BLaER1 (cell line): ENCODE measurements at regions not wholly inside any gene's neighbourhood (a gene's known extent, or its start where the extent isn't known, plus 50 kb on each side); places are given as distances from the start of the nearest gene placed in this dataset.

Source experiments
- H3K27ac ChIP-seq: shearing (Covaris generic); formaldehyde crosslinking; 2 replicates; pipeline ENCODE4 v1.8.1; 2022
- H3K27me3 ChIP-seq: shearing (Covaris generic); formaldehyde crosslinking; 2 replicates; pipeline ENCODE4 v1.8.1; 2022
- H3K36me3 ChIP-seq: shearing (Covaris generic); formaldehyde crosslinking; 2 replicates; pipeline ENCODE4 v1.8.1; 2022
- H3K4me1 ChIP-seq: shearing (Covaris generic); formaldehyde crosslinking; 2 replicates; pipeline ENCODE4 v1.8.1; 2022
- H3K4me2 ChIP-seq: shearing (Covaris generic); formaldehyde crosslinking; 2 replicates; pipeline ENCODE4 v1.8.1; 2022
- H3K4me3 ChIP-seq: shearing (Covaris generic); formaldehyde crosslinking; 2 replicates; pipeline ENCODE4 v1.8.1; 2022
- H3K9ac ChIP-seq: shearing (Covaris generic); formaldehyde crosslinking; 2 replicates; pipeline ENCODE4 v1.8.1; 2022
- H3K9me3 ChIP-seq: shearing (Covaris generic); formaldehyde crosslinking; 2 replicates; pipeline ENCODE4 v1.8.1; 2022
- H4K20me1 ChIP-seq: shearing (Covaris generic); formaldehyde crosslinking; 2 replicates; pipeline ENCODE4 v1.8.1; 2022
- Cebpa-rat ChIP-seq: shearing (Covaris generic); IDR thresholded peaks from 2 replicates; pipeline ENCODE4 v1.8.1; 2022

DNA sequence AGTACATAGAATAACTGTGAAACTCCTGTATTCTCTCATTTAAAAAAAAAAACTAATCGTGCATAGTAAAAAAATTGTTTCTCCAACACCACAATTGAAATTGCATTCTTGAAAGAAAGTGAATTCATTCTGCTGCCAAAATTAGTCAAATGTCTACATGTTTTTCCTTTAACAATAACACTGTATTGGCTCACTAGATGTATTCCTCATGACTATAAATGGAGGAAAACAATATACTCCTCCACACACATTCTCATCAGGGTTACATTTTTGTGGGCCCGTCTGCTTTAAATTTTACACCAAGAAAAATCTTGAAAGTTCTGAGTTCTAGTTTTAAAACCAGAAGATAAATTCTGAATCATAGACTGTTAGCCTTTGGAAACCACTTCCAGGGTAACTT, 233.6 kb downstream of the KLF12 start:
- Histone ChIP-seq H3K4me2 (no peak overlapping the region), H3K4me1 (peaks cover 24% of the 10 kb centered on the region), H3K9ac (no peak overlapping the region), H3K27ac (no peak overlapping the region), H3K4me3 (no peak overlapping the region), H3K9me3 (no peaks in the 10 kb centered on the region), H3K27me3 (no peaks in the 10 kb centered on the region), H4K20me1 (peaks cover 6% of the 10 kb centered on the region; the same call in 1 of the 2 replicates), H3K36me3 (0 out of 2 replicates have a peak, but pooled peaks cover 4% of the 10 kb centered on the region)
- no peak for TF ChIP-seq Cebpa-rat

DNA sequence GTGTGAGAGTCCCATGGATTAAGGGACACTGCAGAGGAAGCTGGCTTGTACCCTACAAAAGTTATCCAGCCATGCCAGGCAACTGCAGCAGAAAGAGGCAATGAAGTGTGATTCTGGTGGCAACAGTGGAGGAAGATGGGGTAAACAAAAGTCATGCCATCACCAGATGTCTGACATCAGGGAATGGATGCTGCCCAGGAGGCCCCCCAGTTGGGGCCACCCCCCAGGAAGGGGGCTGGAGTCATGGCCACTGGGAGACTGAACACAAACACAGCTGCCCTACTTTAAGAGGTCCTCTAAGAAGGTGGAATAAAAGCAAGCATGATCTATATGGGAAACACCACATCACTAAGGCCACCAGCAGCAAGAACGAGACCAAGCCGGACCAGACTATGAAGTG, 235.3 kb downstream of the KLF12 start:
- Histone ChIP-seq H4K20me1 (peaks cover 6% of the 10 kb centered on the region; the same call in 1 of the 2 replicates), H3K4me1 (peaks cover 24% of the 10 kb centered on the region), H3K4me2 (peak overlapping the region; percentile 76), H3K9me3 (no peaks in the 10 kb centered on the region), H3K27ac (peak overlapping the region; percentile 29; the same call in 1 of the 2 replicates), H3K27me3 (no peaks in the 10 kb centered on the region), H3K36me3 (peaks cover 6% of the 10 kb centered on the region; the same call in 1 of the 2 replicates), H3K4me3 (0 out of 2 replicates have a peak overlapping the region, but pooled peaks have one; percentile 11), H3K9ac (no peak overlapping the region)
- TF ChIP-seq Cebpa-rat, result no peak

DNA sequence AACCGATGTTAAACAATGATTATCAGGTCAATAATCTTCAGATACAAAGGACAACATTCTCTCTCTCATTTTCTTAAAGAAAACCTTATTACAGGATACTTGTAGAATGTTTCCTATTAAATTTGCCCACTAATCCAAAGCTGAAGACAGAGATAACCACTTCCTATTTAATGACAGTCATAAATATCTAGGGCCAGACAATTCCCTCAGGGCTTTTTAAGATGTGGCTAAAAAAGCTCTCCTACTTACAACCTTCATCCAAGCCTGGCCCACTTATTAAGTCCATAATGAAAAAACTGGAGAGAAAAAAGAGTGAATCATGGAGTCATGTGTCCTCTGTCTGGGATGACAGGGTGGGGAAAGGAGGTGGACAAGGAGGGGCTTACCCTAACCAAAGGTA, 235.9 kb downstream of the KLF12 start:
- TF ChIP-seq Cebpa-rat, result no peak
- peaks cover 24% of the 10 kb centered on the region for H3K4me1 ChIP-seq
- H3K27ac ChIP-seq, result peak overlapping the region; percentile 29; the same call in 1 of the 2 replicates
- H3K9ac ChIP-seq, result no peak overlapping the region
- peaks cover 6% of the 10 kb centered on the region; the same call in 1 of the 2 replicates for H3K36me3 ChIP-seq
- peak overlapping the region; percentile 76 for H3K4me2 ChIP-seq
- no peaks in the 10 kb centered on the region for H3K9me3 ChIP-seq
- H4K20me1 ChIP-seq, result peaks cover 6% of the 10 kb centered on the region; the same call in 1 of the 2 replicates
- no peaks in the 10 kb centered on the region for H3K27me3 ChIP-seq
- H3K4me3 ChIP-seq, result no peak overlapping the region

DNA sequence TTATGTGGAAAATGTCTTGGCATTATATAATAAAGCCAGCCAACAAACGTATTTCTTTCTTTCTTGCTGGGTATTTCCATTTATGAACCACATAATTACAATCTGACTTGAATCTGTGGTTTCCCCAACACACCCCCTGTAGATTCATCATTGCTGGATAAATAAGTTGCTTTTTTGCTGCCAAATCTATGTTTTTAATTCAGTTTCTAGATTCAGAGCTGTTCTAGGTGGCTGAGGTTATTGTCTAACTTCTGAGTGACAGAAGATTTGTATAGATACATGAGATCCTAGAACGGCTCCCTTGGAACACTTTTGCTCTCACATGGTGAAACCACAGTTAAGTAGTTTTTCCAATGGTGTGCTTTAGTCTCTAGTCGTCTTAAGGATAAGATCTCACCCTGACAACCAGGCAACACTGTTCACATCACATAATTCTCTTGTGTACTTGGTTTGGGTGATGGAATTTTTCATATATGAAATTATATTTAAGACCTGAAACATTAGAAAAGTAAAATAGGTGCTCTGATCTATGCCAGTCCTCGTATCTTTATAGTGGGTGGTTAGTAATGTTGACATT, 239.1 kb downstream of the KLF12 start:
- H4K20me1 ChIP-seq, result peaks cover 6% of the 10 kb centered on the region; the same call in 1 of the 2 replicates
- peaks cover 6% of the 10 kb centered on the region; the same call in 1 of the 2 replicates for H3K36me3 ChIP-seq
- H3K9me3 ChIP-seq, result no peaks in the 10 kb centered on the region
- no peak overlapping the region for H3K9ac ChIP-seq
- H3K4me2 ChIP-seq, result no peak overlapping the region
- no peaks in the 10 kb centered on the region for H3K27me3 ChIP-seq
- peaks cover 24% of the 10 kb centered on the region for H3K4me1 ChIP-seq
- TF ChIP-seq Cebpa-rat, result no peak
- no peak overlapping the region for H3K4me3 ChIP-seq
- no peak overlapping the region for H3K27ac ChIP-seq

DNA sequence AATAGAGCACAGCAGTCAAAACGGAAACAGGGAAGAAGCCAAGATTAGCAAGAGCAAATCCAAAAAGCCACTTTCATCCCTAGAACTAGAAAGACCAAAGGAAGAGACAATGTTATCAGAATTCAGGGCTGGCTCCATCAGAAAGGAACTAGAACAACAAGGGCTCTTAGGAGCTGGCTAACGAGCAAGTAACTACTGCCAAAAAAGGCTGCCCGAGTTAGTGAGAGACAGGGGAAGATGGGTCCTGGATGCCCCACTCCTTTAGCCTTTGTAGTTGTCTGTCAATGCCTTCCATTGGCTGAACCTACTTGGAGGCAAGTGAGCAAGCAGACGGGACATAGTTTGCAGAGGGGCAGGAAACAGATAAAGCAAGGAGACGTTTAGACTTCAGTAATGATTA, 240.4 kb downstream of the KLF12 start:
- Histone ChIP-seq H3K4me1 (peaks cover 14% of the 10 kb centered on the region), H3K9ac (no peak overlapping the region), H3K27me3 (no peaks in the 10 kb centered on the region), H3K9me3 (no peaks in the 10 kb centered on the region), H3K4me2 (no peak overlapping the region), H4K20me1 (peaks cover 6% of the 10 kb centered on the region; the same call in 1 of the 2 replicates), H3K4me3 (no peak overlapping the region), H3K36me3 (peaks cover 6% of the 10 kb centered on the region; the same call in 1 of the 2 replicates), H3K27ac (no peak overlapping the region)
- TF ChIP-seq Cebpa-rat, result no peak

DNA sequence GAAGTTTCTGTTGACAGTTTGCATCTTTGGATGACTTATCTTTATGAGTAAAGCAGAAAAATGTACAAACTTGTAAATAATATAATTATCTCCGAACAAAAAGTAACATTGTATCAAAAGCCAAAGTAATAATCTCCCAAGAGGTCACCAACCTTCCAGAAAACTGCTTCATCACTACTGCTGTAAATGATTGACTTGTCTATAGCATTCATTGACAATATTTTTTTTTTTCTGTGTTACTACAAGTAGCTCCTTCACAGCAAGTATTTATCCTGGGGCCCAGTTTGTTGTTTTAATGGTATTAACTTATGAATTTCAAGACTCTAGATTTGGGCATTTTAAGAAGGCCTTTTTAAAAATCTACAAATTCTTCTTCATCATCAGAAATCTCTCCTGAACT, 242.4 kb downstream of the KLF12 start:
- no peaks in the 10 kb centered on the region for H4K20me1 ChIP-seq
- no peaks in the 10 kb centered on the region for H3K9me3 ChIP-seq
- peaks cover 6% of the 10 kb centered on the region; the same call in 1 of the 2 replicates for H3K36me3 ChIP-seq
- H3K4me2 ChIP-seq, result no peak overlapping the region
- no peak for TF ChIP-seq Cebpa-rat
- H3K27me3 ChIP-seq, result no peaks in the 10 kb centered on the region
- no peak overlapping the region for H3K4me3 ChIP-seq
- H3K4me1 ChIP-seq, result no peaks in the 10 kb centered on the region
- no peak overlapping the region for H3K27ac ChIP-seq
- H3K9ac ChIP-seq, result no peak overlapping the region

DNA sequence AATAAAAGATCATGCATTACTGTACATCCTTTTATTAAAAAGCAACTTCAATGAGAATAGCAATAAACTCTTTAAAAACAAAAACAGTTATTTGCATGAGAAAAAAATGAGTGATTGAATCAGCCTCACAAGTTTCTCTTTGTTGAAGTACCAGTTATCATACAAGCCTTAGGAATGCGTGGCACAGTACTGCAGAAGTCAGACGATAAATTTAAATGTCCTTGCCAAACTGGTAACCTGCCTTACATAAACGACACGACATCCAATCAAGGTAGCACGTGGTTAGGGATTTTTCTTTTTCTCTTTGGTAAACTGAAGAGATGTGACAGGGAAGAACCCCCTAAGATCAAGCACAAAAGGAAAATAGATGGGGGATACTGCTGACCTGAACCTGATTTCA, 251.0 kb downstream of the KLF12 start:
- H4K20me1 ChIP-seq, result 0 out of 2 replicates have a peak, but pooled peaks cover 9% of the 10 kb centered on the region
- TF ChIP-seq Cebpa-rat, result no peak
- H3K9me3 ChIP-seq, result 0 out of 2 replicates have a peak, but pooled peaks cover 4% of the 10 kb centered on the region

DNA sequence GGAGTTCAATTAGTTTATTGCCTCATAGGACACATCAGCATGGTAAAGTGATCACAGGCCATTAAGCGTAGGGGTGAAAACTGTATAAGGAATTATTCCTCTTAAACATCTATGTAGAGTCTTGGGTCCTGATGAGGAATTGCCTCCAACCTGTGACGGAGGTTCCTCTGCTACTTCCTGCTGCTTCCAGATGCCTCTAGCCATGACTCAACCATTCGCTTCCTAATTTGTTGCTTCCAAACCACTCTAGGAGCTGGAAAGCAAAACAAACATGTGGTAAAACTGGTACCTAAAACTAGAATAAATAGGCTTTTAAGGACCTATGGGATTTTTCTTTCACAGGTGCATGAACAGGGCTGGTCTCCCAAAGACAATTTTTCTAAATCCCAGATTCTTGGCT, 253.8 kb downstream of the KLF12 start:
- H3K4me1 ChIP-seq, result peaks cover 11% of the 10 kb centered on the region
- no peak overlapping the region for H3K4me2 ChIP-seq

More for the DNA sequence above, 251.0 kb downstream of the KLF12 start:
- no peak overlapping the region for H3K9ac ChIP-seq
- H3K4me3 ChIP-seq, result no peak overlapping the region
- no peaks in the 10 kb centered on the region for H3K27me3 ChIP-seq
- H3K36me3 ChIP-seq, result peaks cover 17% of the 10 kb centered on the region; the same call in 1 of the 2 replicates
- H3K27ac ChIP-seq, result no peak overlapping the region
- H3K4me1 ChIP-seq, result peaks cover 11% of the 10 kb centered on the region
- H3K4me2 ChIP-seq, result no peak overlapping the region

DNA sequence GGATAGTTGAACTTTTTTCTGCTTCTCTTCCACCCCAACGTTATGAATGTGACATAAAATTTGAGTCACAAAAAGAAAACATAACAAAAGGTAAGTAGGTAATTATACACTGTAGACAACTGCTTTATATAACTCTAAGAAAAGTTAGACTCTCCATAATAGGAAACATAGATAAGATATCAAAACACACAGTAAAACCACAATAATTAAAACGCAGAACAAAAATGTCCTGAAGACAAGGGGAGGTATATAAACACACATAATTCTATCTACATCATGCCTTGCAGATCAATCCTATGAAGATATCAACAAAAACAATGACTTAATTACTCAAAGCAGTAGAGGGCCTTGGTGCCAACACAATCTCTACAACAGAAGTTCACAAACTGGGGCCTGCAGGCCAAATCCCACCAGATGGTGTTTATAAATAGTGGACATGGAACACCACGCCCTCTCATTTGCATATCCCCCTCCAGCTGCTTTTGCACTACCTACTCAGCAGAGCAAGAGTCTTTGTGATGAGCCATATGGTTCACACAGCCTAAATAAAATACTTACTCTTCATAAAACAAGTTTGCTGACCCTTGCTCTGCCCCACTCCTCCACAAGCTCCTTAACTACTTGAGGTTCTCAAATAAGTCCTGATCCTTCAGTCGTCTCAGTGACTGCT, 254.7 kb downstream of the KLF12 start:
- no peak overlapping the region for H3K9ac ChIP-seq
- H3K4me3 ChIP-seq, result no peak overlapping the region
- TF ChIP-seq Cebpa-rat, result no peak
- peak overlapping the region; percentile 6; the same call in 1 of the 2 replicates for H3K4me2 ChIP-seq
- 0 out of 2 replicates have a peak, but pooled peaks cover 9% of the 10 kb centered on the region for H4K20me1 ChIP-seq
- no peak overlapping the region for H3K27ac ChIP-seq
- H3K27me3 ChIP-seq, result no peaks in the 10 kb centered on the region
- peaks cover 11% of the 10 kb centered on the region for H3K4me1 ChIP-seq
- H3K9me3 ChIP-seq, result 0 out of 2 replicates have a peak, but pooled peaks cover 4% of the 10 kb centered on the region
- H3K36me3 ChIP-seq, result 0 out of 2 replicates have a peak, but pooled peaks cover 4% of the 10 kb centered on the region

More for the DNA sequence above, 253.8 kb downstream of the KLF12 start:
- Histone ChIP-seq H3K9ac (no peak overlapping the region), H3K9me3 (0 out of 2 replicates have a peak, but pooled peaks cover 4% of the 10 kb centered on the region), H3K4me3 (no peak overlapping the region), H3K27ac (no peak overlapping the region), H4K20me1 (0 out of 2 replicates have a peak, but pooled peaks cover 9% of the 10 kb centered on the region), H3K27me3 (no peaks in the 10 kb centered on the region), H3K36me3 (0 out of 2 replicates have a peak, but pooled peaks cover 4% of the 10 kb centered on the region)
- no peak for TF ChIP-seq Cebpa-rat

DNA sequence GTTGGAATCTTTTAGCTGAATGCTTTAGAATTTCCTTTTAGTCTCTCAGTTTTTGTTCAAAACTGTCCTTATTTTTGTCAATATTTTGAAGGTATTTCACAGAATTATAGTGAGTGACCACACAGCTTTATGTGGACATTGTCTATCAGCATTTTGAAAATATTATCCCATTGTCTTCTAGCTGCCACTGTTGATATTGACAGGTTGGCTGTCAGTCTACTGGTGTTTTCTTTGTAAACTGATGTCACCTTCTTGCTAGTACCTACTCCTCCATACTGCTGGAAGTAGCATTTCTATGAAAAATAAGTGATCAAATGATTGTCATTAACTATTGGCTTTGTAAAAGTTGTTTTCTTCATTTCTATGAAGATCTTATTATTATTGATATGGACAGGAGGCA, 256.8 kb downstream of the KLF12 start:
- Histone ChIP-seq H3K36me3 (0 out of 2 replicates have a peak, but pooled peaks cover 4% of the 10 kb centered on the region), H3K9me3 (0 out of 2 replicates have a peak, but pooled peaks cover 4% of the 10 kb centered on the region), H3K4me3 (no peak overlapping the region), H3K4me2 (no peak overlapping the region), H3K27me3 (no peaks in the 10 kb centered on the region), H4K20me1 (no peaks in the 10 kb centered on the region), H3K4me1 (peaks cover 11% of the 10 kb centered on the region), H3K9ac (no peak overlapping the region), H3K27ac (no peak overlapping the region)
- no peak for TF ChIP-seq Cebpa-rat
